ENCODE measurements at regions not wholly inside any gene's neighbourhood (a gene's known extent, or its start where the extent isn't known, plus 50 kb on each side); places are given as distances from the start of the nearest gene placed in this dataset.
"Not testable (repeated sequence)": the region's sequence is repeated elsewhere in the genome, so short reads cannot be mapped to it uniquely, and the experiment has no call there.

DNA sequence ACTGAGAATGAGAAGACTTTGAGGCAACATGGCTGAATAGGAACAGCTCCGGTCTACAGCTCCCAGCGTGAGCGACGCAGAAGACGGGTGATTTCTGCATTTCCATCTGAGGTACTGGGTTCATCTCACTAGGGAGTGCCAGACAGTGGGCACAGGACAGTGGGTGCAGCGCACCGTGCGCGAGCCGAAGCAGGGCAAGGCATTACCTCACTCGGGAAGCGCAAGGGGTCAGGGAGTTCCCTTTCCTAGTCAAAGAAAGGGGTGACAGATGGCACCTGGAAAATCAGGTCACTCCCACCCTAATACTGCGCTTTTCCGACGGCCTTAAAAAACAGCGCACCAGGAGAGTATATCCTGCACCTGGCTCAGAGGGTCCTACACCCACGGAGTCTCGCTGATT lies 829.9 kb downstream of the GLUD2 start:
- not testable (repeated sequence) for DNase-seq

DNA sequence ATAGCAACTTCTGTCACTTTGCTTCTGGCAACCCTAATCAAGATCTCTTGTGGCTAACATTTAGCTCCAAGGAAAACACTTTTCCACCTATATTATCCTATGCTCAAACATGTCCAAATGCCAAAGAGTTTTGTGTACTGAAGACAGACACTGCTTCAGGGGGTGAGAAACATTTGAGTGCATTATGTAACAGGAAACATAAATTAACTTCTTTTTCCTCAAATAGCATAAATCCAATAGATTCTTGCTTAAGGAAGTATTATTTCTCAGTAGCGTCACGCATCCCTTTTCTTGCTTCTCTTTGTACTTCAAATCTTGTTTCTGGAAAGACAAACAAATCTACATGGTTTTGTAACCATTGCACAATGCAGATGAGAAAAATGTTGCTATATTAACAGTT lies 839.1 kb downstream of the GLUD2 start:
- no peak for DNase-seq

DNA sequence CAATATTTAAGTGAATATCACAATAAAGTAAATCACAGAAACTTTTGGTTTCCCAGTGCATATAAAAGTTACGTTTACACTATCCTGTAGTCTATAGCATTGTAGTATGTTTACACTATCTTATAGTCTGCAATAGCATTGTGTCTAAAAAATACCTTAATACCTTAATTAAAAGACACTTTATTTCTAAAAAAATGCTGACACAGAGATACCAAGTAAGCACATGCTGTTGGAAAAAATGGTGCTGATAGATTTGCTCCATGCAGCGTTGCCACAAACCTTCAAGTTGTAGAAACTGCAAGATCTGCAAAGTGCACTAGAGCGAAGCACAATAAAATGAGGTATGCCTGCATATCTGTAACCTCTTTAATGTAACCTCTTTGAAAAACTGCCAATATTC lies 847.3 kb downstream of the GLUD2 start:
- no peak for DNase-seq

DNA sequence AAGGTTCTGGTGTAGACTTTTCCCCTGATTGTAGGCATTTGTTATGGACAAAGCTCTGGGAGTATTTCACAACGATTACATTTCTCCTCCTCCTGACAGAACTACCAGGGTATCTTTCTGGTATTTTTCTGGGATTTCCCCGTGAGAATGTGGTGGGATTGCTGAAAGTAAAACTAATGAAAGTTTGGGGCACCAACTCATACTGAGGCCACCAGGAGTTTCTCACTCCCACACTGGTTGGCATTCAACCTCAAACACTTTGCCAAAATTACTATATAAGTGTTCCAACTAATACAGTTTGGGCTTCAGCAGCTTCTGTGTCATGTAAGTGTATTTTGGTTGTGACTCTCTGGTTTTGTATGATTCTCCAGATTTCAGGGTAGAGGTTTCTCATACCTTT lies 855.1 kb downstream of the GLUD2 start:
- DNase-seq, result no peak

DNA sequence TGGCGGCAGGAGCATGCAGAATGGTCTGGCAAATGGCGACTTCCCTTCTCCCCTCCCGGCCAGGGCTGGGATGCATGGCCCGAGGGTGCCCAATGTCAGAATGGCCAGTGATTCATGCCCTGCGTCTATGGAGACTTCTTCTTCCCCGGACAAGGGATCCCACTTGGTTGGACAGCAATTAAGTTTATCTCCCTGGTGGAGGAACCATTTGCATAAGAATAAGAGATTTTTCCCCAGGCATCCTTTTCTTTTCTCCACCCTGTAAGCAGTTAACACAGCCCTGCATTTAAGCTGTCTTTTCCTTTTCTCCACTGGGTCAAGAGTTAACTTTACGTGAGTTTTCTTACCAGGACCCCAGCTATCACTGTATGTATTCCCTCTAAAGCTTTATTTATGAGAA lies 856.6 kb downstream of the GLUD2 start:
- no peak for DNase-seq

DNA sequence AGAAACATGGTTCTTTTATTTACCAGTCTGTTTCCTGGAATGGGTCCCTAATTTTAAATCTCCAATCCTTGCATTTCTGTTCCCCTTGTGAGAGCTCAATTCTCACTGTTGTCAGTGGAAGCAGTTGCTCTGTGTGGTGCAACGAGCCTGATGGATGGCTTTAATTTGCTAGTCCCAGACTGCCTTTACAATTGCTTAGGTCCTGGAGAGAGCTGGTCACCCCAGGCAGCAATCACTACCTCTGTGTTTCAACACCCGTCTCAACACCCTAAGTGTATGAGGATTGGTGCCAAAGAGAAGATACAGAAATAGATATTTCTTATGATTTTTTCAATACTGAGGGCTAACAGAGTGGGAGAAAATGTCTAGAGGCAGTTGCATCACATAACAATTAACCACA lies 873.8 kb downstream of the GLUD2 start:
- DNase-seq, result no peak

DNA sequence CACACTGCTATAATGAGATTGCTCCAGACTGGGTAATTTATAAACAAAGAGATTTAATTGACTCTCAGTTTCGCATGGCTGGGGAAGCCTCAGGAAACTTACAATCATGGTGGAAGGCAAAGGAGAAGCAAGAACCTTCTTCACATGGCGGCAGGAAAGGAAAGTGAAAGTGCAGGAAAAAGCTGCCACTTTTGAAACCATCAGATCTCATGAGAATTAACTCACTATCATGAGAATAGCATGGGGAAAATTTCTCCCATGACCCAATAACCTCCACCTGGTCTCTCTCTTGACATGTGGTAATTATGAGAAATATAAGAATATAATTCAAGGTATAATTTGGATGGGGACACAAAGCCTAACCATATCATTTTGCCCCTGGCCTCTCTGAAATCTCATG lies 884.2 kb downstream of the GLUD2 start:
- DNase-seq, result no peak

DNA sequence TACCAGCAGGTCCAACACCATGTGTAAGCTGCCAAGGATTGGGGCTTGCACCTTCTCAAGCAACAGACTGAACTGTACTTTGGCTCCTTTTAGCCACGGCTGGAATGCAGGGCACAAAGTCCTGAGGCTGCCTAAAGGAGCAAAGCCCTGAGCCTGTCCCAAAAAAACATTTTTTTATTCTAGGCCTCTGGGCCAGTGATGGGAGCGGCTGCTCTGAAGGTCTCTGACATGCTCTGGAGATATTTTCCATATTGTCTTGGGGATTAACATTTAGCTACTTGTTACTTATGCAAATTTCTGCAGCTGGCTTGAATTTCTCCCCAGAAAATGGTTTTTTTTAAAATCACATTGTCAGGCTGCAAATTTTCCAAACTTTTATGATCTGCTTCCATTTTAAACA lies 885.3 kb downstream of the GLUD2 start:
- DNase-seq, result no peak

DNA sequence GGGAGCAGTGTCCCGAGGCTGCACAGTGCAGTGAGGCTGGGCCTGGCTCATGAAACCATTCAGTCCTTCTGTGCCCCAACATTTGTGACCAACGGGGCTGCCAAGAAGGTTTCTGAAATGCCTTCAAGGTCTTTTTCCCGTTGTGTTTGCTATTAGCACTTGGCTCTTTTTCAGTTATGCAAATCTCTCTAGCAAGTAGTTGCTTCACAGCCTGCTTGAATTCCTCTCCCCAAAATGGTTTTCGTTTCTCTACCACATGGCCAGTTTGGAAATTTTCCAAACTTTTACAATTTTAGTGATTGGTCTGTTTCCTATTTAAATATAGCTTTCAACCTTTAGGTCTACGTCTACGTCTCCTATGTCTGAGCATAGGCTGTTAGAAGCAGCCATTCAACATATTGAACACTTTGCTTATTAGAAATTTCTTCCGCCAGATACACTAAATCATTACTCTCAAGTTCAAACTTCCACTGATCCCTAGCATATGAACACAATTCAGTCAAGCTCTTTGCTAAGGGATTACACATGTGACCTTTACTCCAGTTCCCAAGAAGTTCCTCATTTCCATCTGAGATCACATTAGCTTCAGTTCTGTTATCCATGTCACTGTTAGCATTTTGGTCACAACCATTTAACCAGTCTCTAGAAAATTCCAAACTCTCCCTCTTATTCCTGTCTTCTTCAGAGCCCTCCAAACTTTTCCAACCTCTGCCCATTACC lies 901.8 kb downstream of the GLUD2 start:
- DNase-seq, result no peak

DNA sequence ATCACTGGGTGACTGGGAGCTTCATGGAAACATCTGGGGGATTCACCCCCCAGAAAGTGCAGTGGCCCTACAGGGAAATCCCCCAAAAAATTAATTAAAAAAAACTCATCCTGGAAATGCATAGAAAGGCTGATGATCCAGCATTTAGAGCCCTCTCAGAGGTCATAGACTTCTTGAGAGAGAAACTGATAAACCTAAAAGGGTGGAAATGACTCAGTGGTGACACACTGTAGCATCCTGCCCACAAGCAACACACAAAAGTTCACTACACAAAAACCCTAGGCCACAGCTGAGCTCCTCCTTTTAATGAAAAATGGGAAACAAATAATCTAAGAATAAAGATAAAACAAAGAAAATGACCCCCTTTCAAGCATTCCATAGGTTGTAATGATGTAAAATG lies 911.5 kb downstream of the GLUD2 start:
- no peak for DNase-seq

DNA sequence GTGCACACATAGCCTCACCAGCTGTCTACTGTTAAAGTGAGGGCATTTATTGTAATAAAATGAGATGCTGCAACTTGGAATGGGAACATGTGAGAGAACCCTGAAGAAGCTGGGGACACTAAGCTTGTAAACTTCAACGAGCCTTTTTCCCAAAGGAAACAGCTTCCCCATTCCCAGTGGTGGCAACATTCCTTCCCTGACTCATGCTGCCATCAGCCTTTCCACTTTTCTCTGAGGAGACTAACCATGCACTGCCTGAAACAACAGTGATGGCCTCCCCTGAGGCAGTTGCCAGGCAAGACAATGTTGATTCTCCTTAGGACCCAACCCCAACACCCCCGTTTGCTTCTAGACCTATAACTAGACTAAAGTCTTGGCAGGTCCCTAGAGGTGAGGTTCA lies 928.3 kb downstream of the GLUD2 start:
- no peak for DNase-seq

DNA sequence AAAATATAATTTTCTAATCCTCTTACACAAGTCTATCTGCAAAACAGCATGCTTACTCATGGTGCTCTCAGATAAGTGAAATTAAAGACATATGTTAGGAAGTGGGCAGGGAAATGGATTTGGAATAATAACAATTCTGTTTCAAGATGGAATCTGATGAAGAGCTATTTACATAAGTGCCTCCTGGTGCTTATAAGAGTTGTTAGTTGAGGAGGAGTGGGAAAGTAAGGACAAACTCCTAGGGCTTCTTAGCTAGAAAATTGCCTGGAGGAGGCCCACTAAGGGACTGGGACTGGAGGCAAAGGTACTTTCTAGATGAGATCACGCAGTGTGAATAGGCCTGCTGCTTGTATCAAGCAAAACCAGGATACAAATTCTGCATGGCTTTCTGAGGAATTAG lies 939.8 kb downstream of the GLUD2 start:
- DNase-seq, result no peak

DNA sequence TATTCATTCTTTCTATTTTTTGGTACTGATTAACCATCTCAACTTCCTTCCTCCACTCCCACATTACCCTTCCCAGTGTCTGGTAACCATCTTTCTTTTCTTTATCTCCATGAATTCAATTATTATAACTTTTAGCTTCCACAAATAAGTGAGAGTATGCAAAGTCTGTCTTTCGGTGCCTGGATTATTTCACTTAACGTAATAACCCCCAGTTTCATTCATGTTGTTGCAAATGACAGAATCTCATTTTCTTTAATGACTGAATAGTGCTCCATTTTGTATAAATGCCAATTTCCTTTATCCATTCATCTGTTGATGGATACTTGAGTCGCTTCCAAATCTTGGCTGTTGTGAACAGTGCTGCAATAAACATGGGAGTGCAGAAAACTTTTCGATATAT lies 940.4 kb downstream of the GLUD2 start:
- DNase-seq, result no peak

DNA sequence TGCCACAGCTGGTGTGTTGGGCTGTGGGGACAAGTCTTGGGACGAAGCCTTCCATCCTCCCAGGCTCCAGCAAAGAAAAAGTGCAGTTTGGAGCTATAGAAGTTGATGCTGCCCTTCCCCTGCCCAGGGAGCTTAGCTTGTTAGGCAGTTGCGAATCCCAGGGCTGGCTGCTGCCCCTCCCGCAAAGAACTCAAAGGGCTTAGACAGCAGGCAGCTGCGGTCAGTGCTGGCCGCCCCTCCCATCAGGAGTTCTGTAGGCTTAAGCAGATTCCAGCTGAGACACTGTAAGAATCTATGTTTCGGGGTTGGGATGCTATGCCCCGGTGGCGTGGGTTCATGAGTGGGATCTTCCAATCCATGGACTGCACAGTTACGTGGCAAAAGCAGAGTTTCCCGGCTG lies 956.7 kb downstream of the GLUD2 start:
- DNase-seq, result no peak

DNA sequence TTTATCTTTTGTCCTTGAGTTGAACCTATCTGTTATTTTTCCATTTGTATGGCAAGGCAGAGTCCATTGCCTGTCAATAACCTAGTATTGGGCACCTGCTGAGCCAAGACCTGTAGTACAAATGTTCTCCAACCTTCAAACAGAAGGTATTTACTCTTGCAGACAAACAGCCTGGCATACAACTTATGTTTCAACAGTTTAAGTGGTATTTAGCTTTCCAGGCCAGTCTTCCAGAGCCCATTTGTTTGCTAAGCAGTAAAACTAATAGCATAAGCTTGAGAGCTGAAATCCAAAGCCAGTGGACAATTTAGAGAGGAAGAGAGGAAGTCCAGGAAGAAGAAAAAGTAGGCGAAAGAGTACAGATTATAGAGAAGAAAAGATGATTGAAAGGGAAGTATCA lies 979.3 kb downstream of the GLUD2 start:
- no peak for DNase-seq

DNA sequence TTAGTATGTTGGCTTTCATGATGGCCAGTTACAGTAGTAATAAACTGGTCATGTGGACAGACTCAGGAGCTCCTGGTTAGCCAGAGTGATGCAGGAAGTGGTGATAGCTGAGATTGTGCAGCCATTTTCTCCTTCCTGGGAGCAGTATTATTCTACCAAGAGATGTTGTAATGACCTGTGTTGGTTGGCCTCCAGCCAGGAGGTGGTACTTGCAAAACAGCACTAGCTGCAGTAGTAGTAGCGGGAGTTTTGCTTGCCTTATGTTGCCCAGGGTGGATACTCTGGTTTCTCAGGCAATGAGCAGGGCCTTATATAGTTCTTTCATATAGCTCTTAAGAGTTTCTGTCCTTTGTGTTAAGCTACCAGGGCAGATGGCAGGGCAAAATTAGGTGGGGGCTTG lies 998.8 kb downstream of the GLUD2 start:
- DNase-seq, result no peak

DNA sequence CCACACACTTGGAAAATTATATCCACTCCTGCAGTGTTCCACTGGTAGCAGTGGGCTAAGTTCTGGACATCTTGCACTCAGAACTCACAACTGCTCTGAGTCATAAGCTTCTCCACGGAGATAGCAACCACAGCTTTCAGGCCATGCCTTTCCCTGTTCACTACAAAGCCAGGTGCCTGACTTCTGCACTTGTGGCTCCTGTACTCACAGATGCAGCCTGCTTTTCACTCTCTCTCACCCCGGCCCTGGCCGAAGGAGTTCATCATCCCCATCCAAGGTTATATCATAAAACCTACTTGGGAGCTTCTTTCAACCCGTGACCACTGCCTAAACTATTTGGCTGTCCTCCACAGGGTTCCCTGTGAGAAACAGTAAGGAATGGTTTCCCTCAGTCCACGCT lies 999.4 kb downstream of the GLUD2 start:
- DNase-seq, result no peak

DNA sequence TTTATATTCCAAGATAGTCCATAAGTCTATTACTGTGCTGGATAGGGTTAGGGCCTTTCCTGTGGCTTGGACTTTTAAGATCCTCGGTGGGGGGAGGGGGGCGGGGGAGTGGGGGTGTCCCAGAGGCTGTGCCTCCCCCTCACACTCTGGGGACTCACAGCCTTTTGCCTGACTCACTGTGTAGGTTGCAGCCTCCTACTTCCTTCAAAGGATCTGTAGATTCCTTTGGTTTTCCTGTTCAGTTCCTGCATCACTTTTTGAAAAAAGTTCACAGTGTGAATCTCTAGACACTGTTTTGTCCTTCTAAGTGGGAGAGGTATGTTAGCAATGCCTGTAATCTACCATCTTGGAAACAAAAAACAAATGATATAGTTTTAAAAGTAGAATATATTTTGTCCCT lies 999.9 kb downstream of the GLUD2 start:
- DNase-seq, result no peak

DNA sequence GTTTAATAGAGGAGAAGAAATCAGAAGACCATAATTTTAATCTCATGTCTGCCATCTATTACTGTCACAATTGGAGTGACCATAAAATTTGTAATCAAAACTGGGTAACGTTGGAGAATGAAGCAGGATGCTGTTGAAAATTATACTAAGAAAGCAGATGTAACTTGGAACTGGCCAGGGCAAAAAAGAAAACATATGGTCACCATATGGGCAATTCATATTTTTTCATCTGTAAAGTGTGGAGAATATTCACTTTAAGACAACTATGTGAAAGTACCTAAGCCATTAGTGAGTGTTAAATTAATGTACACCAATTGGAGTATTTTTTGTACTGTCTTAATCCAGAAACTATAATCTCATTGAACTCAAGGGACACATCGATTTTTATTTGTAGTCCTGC lies 1008.0 kb downstream of the GLUD2 start:
- no peak for DNase-seq

DNA sequence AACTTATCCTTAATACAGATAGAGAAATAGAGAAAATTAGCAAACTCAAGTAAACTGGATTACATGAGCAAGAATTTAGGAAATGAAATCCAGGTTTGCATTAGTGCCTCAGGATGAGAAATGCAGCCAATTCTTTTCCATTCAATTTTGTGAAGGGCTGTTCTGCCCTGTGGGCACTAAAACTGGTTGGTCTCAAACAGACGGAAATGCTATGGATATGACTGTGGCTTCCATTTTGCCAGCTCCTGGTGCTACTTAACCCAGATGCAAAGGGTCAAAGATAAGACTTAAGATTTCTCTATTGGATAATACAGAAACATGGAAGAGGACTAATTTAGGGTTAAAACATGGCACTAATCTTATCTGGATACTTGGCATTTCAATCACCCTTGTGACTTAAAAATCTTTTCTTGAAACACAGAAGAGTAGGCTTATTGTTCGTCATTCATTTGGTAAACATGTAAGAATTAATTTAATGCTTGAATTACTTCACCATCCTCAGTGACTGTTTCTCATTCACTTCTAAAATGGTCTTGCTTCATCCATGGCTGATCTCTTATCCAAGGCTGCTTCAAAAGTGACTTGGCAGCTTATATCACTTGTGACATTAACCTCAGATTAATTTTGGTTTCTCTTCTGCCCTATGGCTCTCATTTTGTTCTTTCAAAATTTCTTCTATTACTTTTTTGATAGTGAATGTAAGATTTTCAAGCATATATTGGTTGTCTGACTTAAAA lies 1008.7 kb downstream of the GLUD2 start:
- no peak for DNase-seq

DNA sequence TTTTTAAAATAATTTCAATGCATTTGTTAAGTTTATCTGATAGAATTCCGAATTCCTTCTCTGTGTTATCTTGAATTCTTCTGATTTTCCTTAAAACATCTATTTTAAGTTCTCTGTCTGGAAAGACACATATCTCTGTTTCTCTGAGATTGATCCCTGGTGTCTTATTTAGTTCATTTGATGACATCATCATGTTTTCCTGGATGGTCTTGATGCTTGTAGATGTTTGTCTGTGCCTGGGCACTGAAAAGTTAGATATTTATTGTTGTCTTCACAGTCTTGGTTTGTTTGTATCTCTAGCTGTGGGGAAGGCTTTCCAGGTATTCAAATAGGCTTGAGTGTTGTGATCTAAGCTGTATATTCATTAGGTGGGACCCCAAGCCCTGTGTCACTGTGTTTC lies 1028.8 kb downstream of the GLUD2 start:
- DNase-seq, result no peak

DNA sequence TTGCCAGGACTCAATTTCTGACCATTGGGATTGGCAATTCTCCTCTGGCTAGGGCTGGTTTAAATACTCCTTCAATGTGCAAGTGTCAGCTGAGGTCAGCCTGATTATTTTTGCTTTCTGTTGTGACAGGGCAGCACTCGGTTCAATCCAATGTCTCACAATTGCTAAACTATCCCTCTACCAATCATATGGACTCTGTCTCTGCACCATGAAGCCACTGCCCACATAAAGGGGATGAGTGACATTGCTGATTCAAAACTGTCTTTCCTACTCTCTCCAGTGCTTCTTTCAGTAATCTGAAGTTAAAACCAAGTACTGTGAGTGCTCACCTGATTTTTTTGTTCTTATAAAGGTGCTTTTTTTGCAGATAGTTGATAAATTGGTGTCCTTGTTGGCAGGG lies 1030.7 kb downstream of the GLUD2 start:
- no peak for DNase-seq

DNA sequence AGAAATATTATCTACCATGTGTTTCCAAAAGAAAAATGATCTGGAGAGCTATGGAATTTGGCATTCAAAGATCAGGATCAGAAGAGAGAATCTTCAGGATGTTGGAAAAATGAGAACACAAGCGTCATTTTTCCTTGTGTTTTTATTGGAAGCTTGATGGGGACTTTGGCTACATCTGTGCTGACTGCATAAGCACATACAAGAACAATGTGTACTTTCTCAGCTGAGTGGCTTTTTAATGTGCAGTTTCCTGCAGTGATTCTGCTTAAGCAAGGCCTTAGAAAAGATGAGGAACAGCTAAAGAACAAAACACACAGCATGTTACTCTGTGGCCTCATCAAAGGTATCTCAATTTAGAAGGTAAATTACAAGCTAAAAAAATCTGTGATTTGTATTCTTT lies 1039.9 kb downstream of the GLUD2 start:
- DNase-seq, result no peak

DNA sequence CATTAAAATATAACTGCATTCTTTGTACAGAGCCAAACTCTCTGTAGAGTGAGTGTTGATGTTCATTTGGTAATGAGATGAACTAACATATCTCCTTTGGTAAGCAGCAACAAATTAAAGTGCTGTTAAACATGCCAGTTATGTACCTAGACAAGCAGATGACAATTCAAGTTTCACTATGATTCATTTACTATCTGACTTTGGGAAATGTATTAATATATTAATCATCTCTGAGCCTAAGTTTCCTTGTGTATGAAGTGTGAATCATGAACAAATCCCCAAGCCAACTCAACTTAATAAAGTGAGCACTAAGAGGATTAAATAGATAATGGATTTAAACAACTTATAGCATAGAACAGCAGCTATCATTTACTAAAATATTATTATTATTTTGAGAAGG lies 1044.2 kb downstream of the GLUD2 start:
- no peak for DNase-seq

DNA sequence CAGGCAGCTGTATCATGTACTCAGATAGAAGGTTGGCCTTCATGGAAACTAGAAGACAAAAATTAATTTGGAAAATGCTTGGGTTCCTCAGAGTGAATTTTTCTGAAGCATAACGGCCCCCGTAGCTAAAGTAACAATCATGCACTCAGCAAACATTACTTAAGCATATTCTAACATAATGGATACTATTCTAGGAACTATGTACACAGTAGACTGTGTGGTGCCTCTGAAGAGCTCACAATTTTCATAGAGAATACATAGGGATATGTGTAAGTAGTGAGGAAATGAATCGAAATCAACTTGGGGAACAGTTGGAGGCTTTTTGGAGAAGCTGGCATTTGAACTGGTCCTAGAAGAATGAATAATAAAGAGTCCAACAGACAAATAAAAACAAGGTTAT lies 1045.0 kb downstream of the GLUD2 start:
- no peak for DNase-seq
